AG04449 (cell line): ENCODE measurements at regions not wholly inside any gene's neighbourhood (a gene's known extent, or its start where the extent isn't known, plus 50 kb on each side); places are given as distances from the start of the nearest gene placed in this dataset.

Experiments
- CTCF ChIA-PET: fragments of 350-600 bp; formaldehyde crosslinking; extraction: SDS; loops from one replicate; lab custom pipeline; 2021; ENCODE audit warnings: antibody characterized with exemption; lab: Yijun Ruan, JAX
- POLR2A ChIA-PET: fragments of 400-600, 350-600 bp; formaldehyde crosslinking; extraction: SDS; loops from one replicate; lab custom pipeline; 2020; ENCODE audit warnings: antibody characterized with exemption, inconsistent platforms; lab: Yijun Ruan, JAX
- DNase-seq: peaks from one replicate; pipeline ENCODE4 v3.0.0-alpha.2; 2010; ENCODE audit warnings: low read depth, low spot score
- H3K4me3 ChIP-seq: 2 replicates; pipeline ENCODE4 v1.5.1; 2011; ENCODE audit warnings: low read depth, mild to moderate bottlenecking, control low read depth, low read length
- TF ChIP-seq, protein P1 (sequence below): IDR thresholded peaks from one replicate; pipeline ENCODE4 v1.5.1; 2011; ENCODE audit warnings: mild to moderate bottlenecking, moderate library complexity, low read length, control low read depth, inconsistent platforms; ENCODE audit not compliant: insufficient read depth; ENCODE audit errors: missing control alignments

DNA sequence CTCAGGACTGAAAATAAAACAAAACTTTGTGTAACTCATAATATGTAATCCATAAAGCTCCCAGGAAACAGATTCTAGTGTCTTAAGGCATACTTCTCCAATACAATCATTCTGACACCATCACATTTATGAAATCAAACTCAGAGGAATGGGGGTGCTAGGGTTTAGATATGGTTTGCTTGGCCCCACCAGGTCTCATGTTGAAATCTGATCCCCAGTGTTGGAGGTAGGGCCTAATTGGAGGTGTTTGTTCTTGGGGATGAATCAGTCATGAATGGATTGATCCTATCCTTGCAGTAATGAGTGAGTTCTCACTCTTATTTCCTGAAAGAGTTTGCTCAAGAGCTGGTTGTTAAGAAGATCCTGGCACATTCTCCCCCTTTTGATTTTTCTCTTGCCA, 380.9 kb downstream of the ETS1 start:
- TF ChIP-seq, protein P1, sequence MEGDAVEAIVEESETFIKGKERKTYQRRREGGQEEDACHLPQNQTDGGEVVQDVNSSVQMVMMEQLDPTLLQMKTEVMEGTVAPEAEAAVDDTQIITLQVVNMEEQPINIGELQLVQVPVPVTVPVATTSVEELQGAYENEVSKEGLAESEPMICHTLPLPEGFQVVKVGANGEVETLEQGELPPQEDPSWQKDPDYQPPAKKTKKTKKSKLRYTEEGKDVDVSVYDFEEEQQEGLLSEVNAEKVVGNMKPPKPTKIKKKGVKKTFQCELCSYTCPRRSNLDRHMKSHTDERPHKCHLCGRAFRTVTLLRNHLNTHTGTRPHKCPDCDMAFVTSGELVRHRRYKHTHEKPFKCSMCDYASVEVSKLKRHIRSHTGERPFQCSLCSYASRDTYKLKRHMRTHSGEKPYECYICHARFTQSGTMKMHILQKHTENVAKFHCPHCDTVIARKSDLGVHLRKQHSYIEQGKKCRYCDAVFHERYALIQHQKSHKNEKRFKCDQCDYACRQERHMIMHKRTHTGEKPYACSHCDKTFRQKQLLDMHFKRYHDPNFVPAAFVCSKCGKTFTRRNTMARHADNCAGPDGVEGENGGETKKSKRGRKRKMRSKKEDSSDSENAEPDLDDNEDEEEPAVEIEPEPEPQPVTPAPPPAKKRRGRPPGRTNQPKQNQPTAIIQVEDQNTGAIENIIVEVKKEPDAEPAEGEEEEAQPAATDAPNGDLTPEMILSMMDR: no peak
- H3K4me3 ChIP-seq: no peak overlapping the region
- DNase-seq: no peak
- POLR2A ChIA-PET: no interaction called here
- CTCF ChIA-PET: interaction anchor here (1.3 to 1.7 kb wide), 3 partner anchors 8 to 27 kb away, joined by 3 to 5 read pairs (median 3); no protein-coding TSS in a partner anchor

DNA sequence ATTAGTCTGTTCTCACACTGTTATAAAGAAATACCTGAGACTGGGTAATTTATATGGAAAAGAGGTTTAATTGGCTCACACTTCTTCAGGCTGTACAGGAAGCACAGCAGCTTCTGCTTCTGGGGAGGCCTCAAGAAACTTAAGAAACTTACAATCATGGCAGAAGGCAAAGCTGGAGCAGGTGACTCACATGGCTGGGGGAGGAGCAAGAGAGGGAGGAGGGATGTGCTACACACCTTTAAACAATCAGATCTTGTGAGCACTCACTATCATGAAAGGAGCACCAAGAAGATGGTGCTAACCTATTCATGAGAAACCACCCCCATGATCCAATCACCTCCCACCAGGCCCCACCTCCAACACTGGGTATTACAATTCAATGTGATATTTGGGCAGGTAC, 381.6 kb downstream of the ETS1 start:
- CTCF ChIA-PET: no interaction called here
- TF ChIP-seq, protein P1: no peak
- no peak overlapping the region for H3K4me3 ChIP-seq
- POLR2A ChIA-PET: no interaction called here
- DNase-seq: no peak

DNA sequence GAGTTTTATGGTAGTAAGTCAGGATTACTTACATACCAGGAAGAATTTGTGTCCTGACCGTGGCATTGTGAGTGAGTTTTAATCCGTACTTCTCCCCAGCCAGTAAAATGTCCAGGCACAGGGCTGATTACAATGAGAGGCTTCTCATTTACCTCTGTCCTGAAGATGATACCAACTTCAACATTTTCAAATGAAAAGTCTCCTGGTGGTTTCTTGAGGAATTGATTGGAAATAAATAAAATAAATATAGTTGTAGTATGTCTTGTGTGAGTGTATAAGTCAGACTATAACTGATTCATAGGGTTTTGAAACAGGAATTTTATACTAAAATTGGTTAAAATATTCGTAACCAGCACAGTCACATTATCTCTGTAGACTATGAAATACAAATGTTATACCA, 382.5 kb downstream of the ETS1 start:
- no peak for DNase-seq
- TF ChIP-seq, protein P1: no peak
- CTCF ChIA-PET: no interaction called here
- H3K4me3 ChIP-seq: no peak overlapping the region
- POLR2A ChIA-PET: no interaction called here

DNA sequence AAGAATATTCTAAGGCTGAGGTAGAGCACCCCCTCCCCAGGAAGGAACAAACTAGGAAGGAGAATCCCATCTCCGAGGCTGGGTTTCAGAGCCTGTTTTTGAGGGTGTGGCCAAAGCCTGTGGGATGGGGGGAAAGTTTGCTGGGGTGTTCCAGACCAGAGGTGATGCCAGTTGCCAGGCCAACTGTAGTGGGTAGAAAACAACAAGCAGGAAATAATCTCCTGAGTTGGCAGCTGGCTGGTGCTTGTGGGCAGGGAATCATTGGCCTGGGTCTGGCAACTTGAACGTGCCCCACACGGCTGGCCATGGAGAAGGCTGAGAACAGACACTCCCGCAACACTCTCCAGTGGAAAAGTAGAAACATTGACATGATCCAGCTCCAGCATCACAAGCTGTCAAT, 385.6 kb downstream of the ETS1 start:
- ChIA-PET POLR2A (no interaction called here), CTCF (interaction anchor here (1.4 kb wide), 1 partner anchor 11 kb away, joined by 3 read pairs; no protein-coding TSS in a partner anchor)
- no peak overlapping the region for H3K4me3 ChIP-seq
- DNase-seq: no peak
- TF ChIP-seq, protein P1: no peak

DNA sequence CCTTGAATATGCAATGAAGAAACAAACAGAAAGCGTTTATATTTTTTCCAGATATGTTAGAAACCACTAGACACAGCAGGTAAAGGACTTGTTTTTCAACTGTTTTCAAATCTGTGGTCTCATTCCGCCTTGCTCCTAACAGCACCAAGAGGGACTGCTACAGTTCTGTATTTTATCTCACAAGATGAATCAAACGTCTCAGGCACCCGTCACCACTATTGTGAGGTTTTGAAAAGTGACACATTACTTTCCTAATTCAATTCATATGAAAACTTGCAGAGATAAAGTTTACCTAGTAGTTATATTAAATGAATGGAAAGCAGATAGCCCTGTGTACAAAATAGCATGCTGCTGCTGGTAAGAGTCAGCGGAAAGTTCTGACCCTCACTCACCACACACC, 386.3 kb downstream of the ETS1 start:
- CTCF ChIA-PET: interaction anchor here (1.4 kb wide), 1 partner anchor 10 kb away, joined by 3 read pairs; no protein-coding TSS in a partner anchor

DNA sequence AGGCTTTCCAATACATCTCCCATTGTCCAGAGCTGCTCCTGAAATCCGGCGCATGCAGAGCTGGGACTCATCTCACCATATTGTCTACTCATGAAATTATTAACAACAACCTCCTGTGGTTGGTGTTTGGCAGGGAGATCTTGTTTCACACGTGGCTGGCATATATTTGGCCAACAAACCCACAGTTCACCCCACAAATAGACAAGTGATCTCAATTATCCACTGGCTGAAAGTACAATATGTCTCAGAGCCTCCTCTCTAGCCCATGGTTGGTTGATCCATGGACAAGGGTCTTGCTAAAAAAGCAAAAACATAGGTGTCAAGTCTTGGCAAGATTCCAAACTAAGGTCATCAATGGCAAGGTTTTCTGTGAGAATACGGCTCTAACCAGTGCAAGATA, 386.9 kb downstream of the ETS1 start:
- TF ChIP-seq, protein P1: no peak
- ChIA-PET POLR2A (no interaction called here), CTCF (no interaction called here)
- no peak for DNase-seq
- no peak overlapping the region for H3K4me3 ChIP-seq

More for the DNA sequence above, 386.3 kb downstream of the ETS1 start:
- TF ChIP-seq, protein P1: no peak
- DNase-seq: no peak
- no peak overlapping the region for H3K4me3 ChIP-seq
- POLR2A ChIA-PET: no interaction called here
